ENCODE measurements at regions not wholly inside any gene's neighbourhood (a gene's known extent, or its start where the extent isn't known, plus 50 kb on each side); places are given as distances from the start of the nearest gene placed in this dataset.

DNA sequence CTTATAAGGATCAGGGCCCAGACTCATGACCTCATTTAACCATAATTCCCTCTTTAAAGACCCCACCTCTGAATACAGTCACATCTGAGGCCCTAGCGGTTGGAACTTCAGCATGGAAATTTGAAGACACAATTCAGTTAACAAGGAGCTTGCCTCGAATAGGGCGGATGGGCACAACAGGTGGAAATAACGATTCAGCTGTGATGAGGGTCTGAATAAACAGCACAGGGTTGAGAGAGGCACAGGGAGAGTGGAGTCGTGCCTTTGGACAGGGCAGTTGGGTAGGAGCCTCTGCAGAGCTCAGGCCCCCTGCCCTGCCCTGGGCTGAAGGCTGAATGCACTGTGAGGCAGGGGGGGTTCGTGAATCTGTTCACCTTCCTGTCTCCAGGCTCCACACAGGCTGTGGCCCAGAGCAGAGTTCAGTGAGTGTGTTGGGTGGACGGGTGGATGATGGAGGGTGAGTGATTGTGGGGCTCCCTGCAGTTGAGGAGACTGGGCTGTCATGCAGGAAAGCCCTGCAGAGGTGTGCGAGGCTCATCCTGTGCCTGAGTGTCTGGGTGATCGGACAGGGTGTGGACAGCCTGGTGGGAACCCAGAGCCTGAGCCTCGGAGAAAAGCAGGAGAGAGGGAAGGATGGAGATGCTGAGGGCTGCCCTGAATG, 243.1 kb downstream of the FOXD2 start:
- Histone ChIP-seq H3K27me3 (replicated peaks; ENCODE audit: control insufficient read depth, insufficient read depth, low read length) (no peaks in the 10 kb centered on the region; the same call in 1 of the 2 replicates), H3K36me3 (ENCODE audit: control insufficient read depth, insufficient read depth, low read length) (no peaks in the 10 kb centered on the region)
- TF ChIP-seq, protein P1, sequence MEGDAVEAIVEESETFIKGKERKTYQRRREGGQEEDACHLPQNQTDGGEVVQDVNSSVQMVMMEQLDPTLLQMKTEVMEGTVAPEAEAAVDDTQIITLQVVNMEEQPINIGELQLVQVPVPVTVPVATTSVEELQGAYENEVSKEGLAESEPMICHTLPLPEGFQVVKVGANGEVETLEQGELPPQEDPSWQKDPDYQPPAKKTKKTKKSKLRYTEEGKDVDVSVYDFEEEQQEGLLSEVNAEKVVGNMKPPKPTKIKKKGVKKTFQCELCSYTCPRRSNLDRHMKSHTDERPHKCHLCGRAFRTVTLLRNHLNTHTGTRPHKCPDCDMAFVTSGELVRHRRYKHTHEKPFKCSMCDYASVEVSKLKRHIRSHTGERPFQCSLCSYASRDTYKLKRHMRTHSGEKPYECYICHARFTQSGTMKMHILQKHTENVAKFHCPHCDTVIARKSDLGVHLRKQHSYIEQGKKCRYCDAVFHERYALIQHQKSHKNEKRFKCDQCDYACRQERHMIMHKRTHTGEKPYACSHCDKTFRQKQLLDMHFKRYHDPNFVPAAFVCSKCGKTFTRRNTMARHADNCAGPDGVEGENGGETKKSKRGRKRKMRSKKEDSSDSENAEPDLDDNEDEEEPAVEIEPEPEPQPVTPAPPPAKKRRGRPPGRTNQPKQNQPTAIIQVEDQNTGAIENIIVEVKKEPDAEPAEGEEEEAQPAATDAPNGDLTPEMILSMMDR (IDR thresholded peaks at IDR 0.05; ENCODE audit: insufficient read depth, low read length, poor library complexity, severe bottlenecking): no peak

DNA sequence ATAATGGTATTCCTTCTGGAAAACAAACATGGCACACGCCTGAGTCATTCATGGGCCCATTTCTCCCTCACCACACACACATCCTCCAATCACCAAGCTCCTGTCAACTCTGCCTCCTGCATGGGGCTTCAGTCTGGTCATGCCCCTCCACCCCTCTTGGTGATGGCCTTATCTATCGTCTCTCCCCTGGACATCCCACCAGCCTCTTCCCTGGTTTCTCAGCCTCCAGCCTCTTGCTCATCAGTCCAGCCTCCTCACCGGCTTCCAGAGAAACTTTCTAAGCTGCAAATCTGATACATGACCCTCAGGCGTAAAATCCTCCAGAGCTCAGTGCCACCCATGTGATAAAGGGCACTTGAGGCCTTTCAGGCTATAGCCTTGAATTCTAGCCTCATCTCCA, 243.9 kb downstream of the FOXD2 start:
- Histone ChIP-seq H3K4me3 (replicated peaks; ENCODE audit: low read depth, low read length) (no peak overlapping the region), H3K27me3 (replicated peaks; ENCODE audit: control insufficient read depth, insufficient read depth, low read length) (no peaks in the 10 kb centered on the region; the same call in none of the 2 replicates), H3K36me3 (ENCODE audit: control insufficient read depth, insufficient read depth, low read length) (no peaks in the 10 kb centered on the region)
- TF ChIP-seq, protein P1 (IDR thresholded peaks at IDR 0.05; ENCODE audit: insufficient read depth, low read length, poor library complexity, severe bottlenecking): no peak
- DNase-seq (ENCODE audit: extremely low read depth, insufficient read length): no peak

More for the DNA sequence above, 243.1 kb downstream of the FOXD2 start:
- DNase-seq (ENCODE audit: extremely low read depth, insufficient read length): no peak
- no peak overlapping the region for H3K4me3 ChIP-seq (replicated peaks; ENCODE audit: low read depth, low read length)

DNA sequence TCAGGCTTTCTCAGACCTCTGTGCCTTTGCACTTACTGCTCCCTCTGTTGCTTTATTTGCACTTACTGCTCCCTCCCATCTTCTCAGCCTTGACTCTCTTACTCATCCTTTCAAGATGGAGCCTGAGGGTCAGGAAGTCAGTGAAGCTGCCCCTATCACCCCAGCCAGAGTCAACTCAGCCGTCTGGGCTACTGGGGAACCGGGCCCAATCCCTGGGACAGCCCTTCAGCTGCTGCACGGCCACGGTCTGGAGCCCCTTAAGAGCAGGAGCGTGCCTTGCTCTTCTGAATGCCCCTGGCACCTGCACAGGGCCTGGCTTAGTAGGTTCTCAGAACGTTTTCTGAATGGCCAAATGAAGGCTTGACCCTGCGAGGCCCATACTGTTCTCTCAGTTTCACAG, 244.4 kb downstream of the FOXD2 start:
- no peak overlapping the region for H3K4me3 ChIP-seq (replicated peaks; ENCODE audit: low read depth, low read length)
- DNase-seq (ENCODE audit: extremely low read depth, insufficient read length): no peak
- no peaks in the 10 kb centered on the region; the same call in none of the 2 replicates for H3K27me3 ChIP-seq (replicated peaks; ENCODE audit: control insufficient read depth, insufficient read depth, low read length)
- TF ChIP-seq, protein P1 (IDR thresholded peaks at IDR 0.05; ENCODE audit: insufficient read depth, low read length, poor library complexity, severe bottlenecking): no peak
- H3K36me3 ChIP-seq (ENCODE audit: control insufficient read depth, insufficient read depth, low read length): no peaks in the 10 kb centered on the region

DNA sequence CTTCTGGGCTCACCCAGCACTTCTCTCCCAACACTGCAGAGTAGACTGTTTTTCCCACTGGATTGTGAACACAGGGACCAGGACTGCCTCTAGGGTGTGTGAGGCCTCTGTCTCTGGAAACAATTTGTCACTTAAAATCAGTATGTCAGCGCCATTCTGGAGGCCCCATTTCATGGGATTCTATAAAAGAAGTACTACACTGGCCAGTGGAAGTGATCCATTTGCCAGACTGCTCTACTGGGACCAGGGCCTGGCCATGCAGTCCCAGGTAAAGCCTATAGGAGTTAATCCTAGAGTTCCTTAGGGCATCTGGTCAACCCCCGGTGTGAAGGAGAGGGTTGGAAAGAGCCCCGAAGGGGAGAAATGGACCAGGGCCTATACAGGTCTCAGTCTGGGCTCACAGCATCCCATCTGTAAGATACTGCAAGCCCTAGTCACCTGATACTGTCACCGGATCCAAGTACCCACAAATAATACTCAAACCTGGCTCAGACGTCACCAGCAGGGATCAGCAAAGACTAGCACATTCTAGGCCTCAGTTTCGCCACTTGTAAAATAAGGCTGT, 245.0 kb downstream of the FOXD2 start:
- H3K27me3 ChIP-seq (replicated peaks; ENCODE audit: control insufficient read depth, insufficient read depth, low read length): no peaks in the 10 kb centered on the region; the same call in none of the 2 replicates
- H3K36me3 ChIP-seq (ENCODE audit: control insufficient read depth, insufficient read depth, low read length): no peaks in the 10 kb centered on the region
- H3K4me3 ChIP-seq (replicated peaks; ENCODE audit: low read depth, low read length): no peak overlapping the region
- TF ChIP-seq, protein P1 (IDR thresholded peaks at IDR 0.05; ENCODE audit: insufficient read depth, low read length, poor library complexity, severe bottlenecking): no peak
- DNase-seq (ENCODE audit: extremely low read depth, insufficient read length): no peak

DNA sequence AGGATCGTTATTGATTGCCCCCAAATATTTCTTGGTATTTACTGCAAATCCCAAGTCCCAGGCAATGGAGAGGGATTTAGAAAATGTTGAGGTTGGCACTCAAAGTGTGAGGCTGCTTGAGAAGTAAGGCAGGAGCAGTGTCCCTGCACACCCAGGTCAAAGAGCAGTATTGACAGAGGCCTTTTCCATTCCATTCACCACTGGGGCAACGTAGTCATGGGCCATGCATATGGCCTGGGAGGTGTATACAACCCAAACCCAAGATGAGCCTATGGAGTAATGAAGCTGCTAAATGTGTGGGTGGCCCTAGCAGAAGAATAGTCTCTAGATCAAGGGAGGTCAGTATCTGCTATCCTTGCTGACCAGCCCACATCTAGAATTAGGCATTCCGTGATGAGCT, 245.6 kb downstream of the FOXD2 start:
- Histone ChIP-seq H3K36me3 (ENCODE audit: control insufficient read depth, insufficient read depth, low read length) (no peaks in the 10 kb centered on the region), H3K4me3 (replicated peaks; ENCODE audit: low read depth, low read length) (no peak overlapping the region), H3K27me3 (replicated peaks; ENCODE audit: control insufficient read depth, insufficient read depth, low read length) (no peaks in the 10 kb centered on the region; the same call in none of the 2 replicates)
- TF ChIP-seq, protein P1 (IDR thresholded peaks at IDR 0.05; ENCODE audit: insufficient read depth, low read length, poor library complexity, severe bottlenecking): no peak
- DNase-seq (ENCODE audit: extremely low read depth, insufficient read length): no peak
